A549 (cell line): ENCODE measurements at regions not wholly inside any gene's neighbourhood (a gene's known extent, or its start where the extent isn't known, plus 50 kb on each side); places are given as distances from the start of the nearest gene placed in this dataset.

Source experiments
- ATAC-seq, 2 experiments: fragments of 200-7000 bp in 1 of 2; fragments of >200 bp in 1 of 2; cut with Nextera tagmentation in 1 of 2; cut with Tn5 transposase in 1 of 2; 3 replicates each; pipeline versions ENCODE4 v1.8.0 to v1.9.1; 2018 to 2020; ENCODE audit warnings: mild to moderate bottlenecking in 1 of 2, moderate library complexity in 1 of 2
- CTCF ChIA-PET: fragments of 300-600 bp; sonication (Branson Sonifier 250); formaldehyde crosslinking; extraction: SDS; loops from one replicate; lab custom pipeline; 2021; ENCODE audit warnings: antibody characterized with exemption, inconsistent platforms; lab: Yijun Ruan, JAX
- POLR2A ChIA-PET: fragments of 350-600 bp; formaldehyde crosslinking; extraction: SDS; loops from one replicate; lab custom pipeline; 2021; ENCODE audit warnings: antibody characterized with exemption, inconsistent platforms; lab: Yijun Ruan, JAX
- DNase-seq, 2 experiments: peaks; one replicate each; pipeline versions ENCODE4 v3.0.0 to v3.0.0-alpha.2; 2011 to 2016; ENCODE audit warnings: low read depth in 1 of 2, low spot score in 1 of 2
- FAIRE-seq: peaks from 2 replicates; lab custom pipeline; 2011; peaks lifted over from hg19 to GRCh38; lab: Jason Lieb, UNC
- H3K27ac ChIP-seq, 2 experiments: fragments of >200 bp; sonication (Bioruptor Twin); formaldehyde crosslinking; 3 replicates each; pipeline ENCODE4 v1.5.1; 2016 to 2017
- H3K4me1 ChIP-seq: fragments of >200 bp; sonication (Bioruptor Twin); formaldehyde crosslinking; 3 replicates; pipeline ENCODE4 v1.6.1; 2016
- H3K4me2 ChIP-seq: fragments of >200 bp; sonication (Bioruptor Twin); formaldehyde crosslinking; 3 replicates; pipeline ENCODE4 v1.6.1; 2016
- H3K4me3 ChIP-seq: fragments of >200 bp; sonication (Bioruptor Twin); formaldehyde crosslinking; 3 replicates; pipeline ENCODE4 v1.5.1; 2016
- H3K9me3 ChIP-seq: fragments of >200 bp; sonication (Bioruptor Twin); formaldehyde crosslinking; 3 replicates; pipeline ENCODE4 v1.6.1; 2016
- ATOH8 ChIP-seq: fragments of 250-450 bp; sonication (Bioruptor Pico); IDR thresholded peaks from 2 replicates; pipeline ENCODE4 v1.5.0; 2020; ENCODE audit warnings: low read depth, mild to moderate bottlenecking, moderate library complexity
- BCL3 ChIP-seq: fragments of >200 bp; sonication (Bioruptor Twin); formaldehyde crosslinking; IDR thresholded peaks from 3 replicates; pipeline ENCODE4 v1.6.1; 2016
- CTCF ChIP-seq: fragments of >200 bp; sonication (Bioruptor Twin); formaldehyde crosslinking; IDR thresholded peaks from 3 replicates; pipeline ENCODE4 v1.5.1; 2016
- ELK1 ChIP-seq: fragments of 150-350 bp; IDR thresholded peaks from 2 replicates; pipeline ENCODE4 v1.6.1; 2014; ENCODE audit warnings: low read depth, mild to moderate bottlenecking, low read length
- EP300 ChIP-seq, 2 experiments: fragments of >200 bp; sonication (Bioruptor Twin); formaldehyde crosslinking; IDR thresholded peaks; 2 replicates in 1 of 2; 3 replicates in 1 of 2; pipeline ENCODE4 v1.6.1; 2016 to 2017
- HMGXB4 ChIP-seq: fragments of 250-450 bp; sonication (Bioruptor Pico); IDR thresholded peaks from 2 replicates; pipeline ENCODE4 v1.5.0; 2021; ENCODE audit warnings: mild to moderate bottlenecking, moderate library complexity, borderline replicate concordance
- HOXA7 ChIP-seq: fragments of 250-450 bp; sonication (Bioruptor Pico); IDR thresholded peaks from 2 replicates; pipeline ENCODE4 v1.5.0; 2020; ENCODE audit warnings: mild to moderate bottlenecking, moderate library complexity
- JUNB ChIP-seq: fragments of >200 bp; sonication (Bioruptor Twin); formaldehyde crosslinking; IDR thresholded peaks from 2 replicates; pipeline ENCODE4 v1.6.1; 2016
- MAX ChIP-seq: IDR thresholded peaks from 2 replicates; pipeline ENCODE4 v1.6.1; 2012
- MAZ ChIP-seq: fragments of 150-350 bp; IDR thresholded peaks from 2 replicates; pipeline ENCODE4 v1.6.1; 2014; ENCODE audit warnings: antibody characterized with exemption, low read depth, low read length, borderline replicate concordance
- MYC ChIP-seq: IDR thresholded peaks from 2 replicates; pipeline ENCODE4 v1.6.1; 2012; ENCODE audit warnings: mild to moderate bottlenecking, inconsistent platforms, low read length, improper control_type of control experiment, borderline replicate concordance
- PBX3 ChIP-seq: IDR thresholded peaks from 2 replicates; pipeline ENCODE4 v1.6.1; 2012
- RAD21 ChIP-seq, 2 experiments: fragments of >200 bp in 1 of 2; sonication (Bioruptor Twin) in 1 of 2; formaldehyde crosslinking in 1 of 2; IDR thresholded peaks in 1 of 2; conservative IDR thresholded peaks in 1 of 2; 2 replicates in 1 of 2; 3 replicates in 1 of 2; pipeline ENCODE4 v1.6.1; 2012 to 2018; ENCODE audit warnings: inconsistent platforms in 1 of 2
- RNF2 ChIP-seq: fragments of 200-600 bp; sonication (generic); IDR thresholded peaks from 2 replicates; pipeline ENCODE4 v1.6.1; 2016; ENCODE audit warnings: low read depth, mild to moderate bottlenecking, antibody characterized with exemption, moderate library complexity, borderline replicate concordance
- USF2 ChIP-seq: fragments of 450-650 bp; IDR thresholded peaks from 2 replicates; pipeline ENCODE4 v1.6.1; 2014; ENCODE audit warnings: antibody characterized with exemption
- WGBS: methylation state at CpG from one replicate; pipeline ENCODE4 v1.1.6; 2017; ENCODE audit errors: missing lambda C conversion rate; 5-methylcytosine and 5-hydroxymethylcytosine counted together

GRCh38 chr15:62407216-62407615 lies 242.1 kb upstream of the C2CD4B start:
- Histone ChIP-seq H3K4me2 (no peak overlapping the region), H3K27ac (no peak overlapping the region)
- POLR2A ChIA-PET = no interaction called here
- ATAC-seq = no peak
- no peak for TF ChIP-seq BCL3
- no peak for TF ChIP-seq HOXA7 (CRISPR knock-in tag)
- TF ChIP-seq CTCF = no peak
- TF ChIP-seq MAZ = no peak
- no peak for TF ChIP-seq MAX
- no peak for TF ChIP-seq ELK1
- TF ChIP-seq MYC = no peak
- TF ChIP-seq, all 56 proteins: peak for 0
- FAIRE-seq (no peak), DNase-seq (no peak)
- peaks cover 12% of the 10 kb centered on the region for H3K4me1 ChIP-seq
- no peak overlapping the region for H3K4me3 ChIP-seq
- no peaks in the 10 kb centered on the region for H3K9me3 ChIP-seq
- WGBS = 81% methylated on average over 4 of the region's 4 CpGs
- CTCF ChIA-PET = interaction anchor here (1.4 to 2.6 kb wide), 2 partner anchors 16 kb away, joined by 3 to 12 read pairs; no protein-coding TSS in a partner anchor

- 91% methylated on average over 4 of the region's 4 CpGs for WGBS
- H3K4me2 ChIP-seq = no peak overlapping the region
- TF ChIP-seq ATOH8 (CRISPR knock-in tag) = no peak
- TF ChIP-seq HMGXB4 (CRISPR knock-in tag) = no peak
- no peak for TF ChIP-seq USF2
- no peak for TF ChIP-seq JUNB
- no peak for TF ChIP-seq PBX3
- no peak for TF ChIP-seq RAD21 (conservative IDR thresholded peaks at IDR 0.05 in 1 of 2, IDR thresholded peaks at IDR 0.05 in 1 of 2)
- TF ChIP-seq EP300 (IDR thresholded peaks at IDR 0.05) = no peak
- TF ChIP-seq RNF2 = no peak
- no peak overlapping the region for H3K27ac ChIP-seq
- ChIA-PET CTCF (interaction anchor here (1.4 to 2.6 kb wide), 2 partner anchors 15 to 16 kb away, joined by 3 to 12 read pairs; no protein-coding TSS in a partner anchor), POLR2A (no interaction called here)
- DNase-seq (no peak), ATAC-seq (no peak), FAIRE-seq (no peak)
- peaks cover 6% of the 10 kb centered on the region for H3K4me1 ChIP-seq
- H3K4me3 ChIP-seq = no peak overlapping the region
- no peaks in the 10 kb centered on the region for H3K9me3 ChIP-seq
These were observed 242.9 kb upstream of the C2CD4B start for GRCh38 chr15:62407962-62408361.
